KMS-11 (cell line): ENCODE measurements at regions not wholly inside any gene's neighbourhood (a gene's known extent, or its start where the extent isn't known, plus 50 kb on each side); places are given as distances from the start of the nearest gene placed in this dataset.

ENCODE experiments used
- H2AFZ ChIP-seq: fragments of 200-600 bp; sonication (generic); 2 replicates; pipeline ENCODE4 v1.6.1; 2016; ENCODE audit warnings: antibody characterized with exemption, mixed run types, low read depth
- H3K27ac ChIP-seq: fragments of 200-600 bp; sonication (generic); 2 replicates; pipeline ENCODE4 v1.6.1; 2016; ENCODE audit warnings: mild to moderate bottlenecking, mixed run types
- H3K27me3 ChIP-seq: fragments of 200-600 bp; sonication (generic); 2 replicates; pipeline ENCODE4 v1.6.1; 2017; ENCODE audit warnings: mild to moderate bottlenecking, low read depth, mixed run types, moderate library complexity; ENCODE audit not compliant: insufficient read depth
- H3K36me3 ChIP-seq: fragments of 200-600 bp; sonication (generic); 2 replicates; pipeline ENCODE4 v1.6.1; 2017; ENCODE audit warnings: mild to moderate bottlenecking, mixed run types; ENCODE audit not compliant: insufficient read depth
- H3K4me1 ChIP-seq: fragments of 200-600 bp; sonication (generic); 2 replicates; pipeline ENCODE4 v1.6.1; 2016; ENCODE audit warnings: mild to moderate bottlenecking, low read depth, mixed run types; ENCODE audit not compliant: poor library complexity, severe bottlenecking
- H3K4me2 ChIP-seq: fragments of 200-600 bp; sonication (generic); 2 replicates; pipeline ENCODE4 v1.7.0; 2016; ENCODE audit warnings: mild to moderate bottlenecking, mixed run types
- H3K4me3 ChIP-seq: fragments of 200-600 bp; sonication (generic); IDR thresholded peaks from 2 replicates; pipeline ENCODE4 v1.6.1; 2017; ENCODE audit warnings: low read depth, low read length, mixed read lengths; ENCODE audit not compliant: insufficient read depth
- H3K79me2 ChIP-seq: fragments of 200-600 bp; sonication (generic); 2 replicates; pipeline ENCODE4 v1.6.1; 2016; ENCODE audit warnings: low read depth, mixed run types; ENCODE audit not compliant: insufficient read depth
- H3K9ac ChIP-seq: fragments of 200-600 bp; sonication (generic); 2 replicates; pipeline ENCODE4 v1.6.1; 2016; ENCODE audit warnings: mild to moderate bottlenecking, mixed run types
- H4K20me1 ChIP-seq: fragments of 200-600 bp; sonication (generic); 2 replicates; pipeline ENCODE4 v1.6.1; 2016; ENCODE audit warnings: mild to moderate bottlenecking, mixed run types; ENCODE audit not compliant: insufficient read depth
- CTCF ChIP-seq: fragments of 200-600 bp; sonication (generic); conservative IDR thresholded peaks from 2 replicates; pipeline ENCODE4 v1.6.1; 2017; ENCODE audit warnings: low read depth, mild to moderate bottlenecking, antibody characterized with exemption, low read length, moderate library complexity, mixed read lengths

- Histone ChIP-seq H3K27me3 (no peaks in the 10 kb centered on the region), H4K20me1 (no peaks in the 10 kb centered on the region), H2AFZ (no peak overlapping the region), H3K4me2 (no peak overlapping the region), H3K9ac (no peak overlapping the region), H3K27ac (no peak overlapping the region), H3K79me2 (peaks cover 5% of the 10 kb centered on the region; the same call in 1 of the 2 replicates), H3K4me3 (no peak overlapping the region), H3K4me1 (peaks cover 20% of the 10 kb centered on the region), H3K36me3 (no peaks in the 10 kb centered on the region)
- no peak for TF ChIP-seq CTCF
These were observed 286.0 kb downstream of the PLA2G4A start for GRCh38 chr1:187114792-187115191.

- Histone ChIP-seq H3K27ac (no peak overlapping the region), H3K4me3 (no peak overlapping the region), H4K20me1 (no peaks in the 10 kb centered on the region), H3K27me3 (no peaks in the 10 kb centered on the region), H2AFZ (no peak overlapping the region), H3K4me1 (no peaks in the 10 kb centered on the region), H3K4me2 (no peak overlapping the region), H3K79me2 (no peaks in the 10 kb centered on the region; the same call in 1 of the 2 replicates), H3K9ac (no peak overlapping the region), H3K36me3 (no peaks in the 10 kb centered on the region)
- no peak for TF ChIP-seq CTCF
These were observed 292.9 kb downstream of the PLA2G4A start for GRCh38 chr1:187121661-187122060.

GRCh38 chr1:187122566-187122965 is 293.8 kb downstream of the PLA2G4A start:
- Histone ChIP-seq H3K4me3 (no peak overlapping the region), H2AFZ (no peak overlapping the region), H3K4me1 (no peaks in the 10 kb centered on the region), H3K36me3 (no peaks in the 10 kb centered on the region), H3K27me3 (no peaks in the 10 kb centered on the region), H4K20me1 (no peaks in the 10 kb centered on the region), H3K4me2 (no peak overlapping the region), H3K9ac (no peak overlapping the region), H3K79me2 (no peaks in the 10 kb centered on the region; the same call in 1 of the 2 replicates), H3K27ac (no peak overlapping the region)
- TF ChIP-seq CTCF, result no peak

- no peak overlapping the region for H3K4me2 ChIP-seq
- H3K4me3 ChIP-seq, result no peak overlapping the region
- no peak for TF ChIP-seq CTCF
These were observed 300.4 kb downstream of the PLA2G4A start for GRCh38 chr1:187129132-187129531.

More at GRCh38 chr1:187129132-187129531, 300.4 kb downstream of the PLA2G4A start:
- Histone ChIP-seq H3K79me2 (no peaks in the 10 kb centered on the region; the same call in 1 of the 2 replicates), H3K27ac (no peak overlapping the region), H2AFZ (no peak overlapping the region), H3K36me3 (no peaks in the 10 kb centered on the region), H4K20me1 (no peaks in the 10 kb centered on the region), H3K9ac (no peak overlapping the region), H3K27me3 (no peaks in the 10 kb centered on the region), H3K4me1 (no peaks in the 10 kb centered on the region)
